Choroid plexus epithelial cell (primary cell): ENCODE measurements at regions not wholly inside any gene's neighbourhood (a gene's known extent, or its start where the extent isn't known, plus 50 kb on each side); places are given as distances from the start of the nearest gene placed in this dataset.

Experiments used
- DNase-seq: peaks from one replicate; pipeline ENCODE4 v3.0.0-alpha.2; 2010; ENCODE audit warnings: low read depth
- H3K4me3 ChIP-seq: 2 replicates; pipeline ENCODE4 v1.5.1; 2011; ENCODE audit warnings: low read depth, mild to moderate bottlenecking, control low read depth, low read length, moderate library complexity
- CTCF ChIP-seq: conservative IDR thresholded peaks from 2 replicates; pipeline ENCODE4 v1.5.1; 2011; ENCODE audit warnings: low read depth, mild to moderate bottlenecking, control low read depth, inconsistent platforms, low read length, moderate library complexity

GRCh38 chr10:47063858-47064257, 152.6 kb downstream of the PTPN20 start:
- TF ChIP-seq CTCF: no peak
- H3K4me3 ChIP-seq: no peak overlapping the region
- no peak for DNase-seq

- no peak for DNase-seq
- no peak overlapping the region for H3K4me3 ChIP-seq
- TF ChIP-seq CTCF: no peak
Measured at GRCh38 chr10:47065903-47066302, 154.7 kb downstream of the PTPN20 start.

GRCh38 chr10:47067949-47068940, 157.0 kb downstream of the PTPN20 start:
- DNase-seq: no peak
- TF ChIP-seq CTCF: no peak

GRCh38 chr10:47070541-47070940, 159.3 kb downstream of the PTPN20 start:
- no peak for DNase-seq
- no peak overlapping the region for H3K4me3 ChIP-seq
- no peak for TF ChIP-seq CTCF

More at GRCh38 chr10:47067949-47068940, 157.0 kb downstream of the PTPN20 start:
- no peak overlapping the region for H3K4me3 ChIP-seq

GRCh38 chr10:47071891-47072290, 160.7 kb downstream of the PTPN20 start:
- no peak overlapping the region for H3K4me3 ChIP-seq
- DNase-seq: no peak
- no peak for TF ChIP-seq CTCF

- no peak for DNase-seq
- no peak for TF ChIP-seq CTCF
- H3K4me3 ChIP-seq: no peak overlapping the region
Measured at GRCh38 chr10:47073967-47074366, 162.7 kb downstream of the PTPN20 start.

- H3K4me3 ChIP-seq: no peak overlapping the region
- TF ChIP-seq CTCF: no peak
- no peak for DNase-seq
Measured at GRCh38 chr10:47076949-47077361, 165.7 kb downstream of the PTPN20 start.
